RWPE2 (cell line): ENCODE measurements at regions not wholly inside any gene's neighbourhood (a gene's known extent, or its start where the extent isn't known, plus 50 kb on each side); places are given as distances from the start of the nearest gene placed in this dataset.
A peak's percentile ranks its signal among the peaks of the same experiment; 100 is the strongest.

ENCODE experiments used
- ATAC-seq: fragments of 200-7000 bp; cut with Tn5 transposase; 3 replicates; pipeline ENCODE4 v1.9.1; 2021; ENCODE audit warnings: low read depth
- DNase-seq: peaks from one replicate; pipeline ENCODE4 v3.0.0-alpha.2; 2020; ENCODE audit warnings: low spot score
- H3K27ac ChIP-seq: fragments of 450-650 bp; 2 replicates; pipeline ENCODE4 v1.5.1; 2017; ENCODE audit warnings: mild to moderate bottlenecking; ENCODE audit not compliant: poor library complexity, severe bottlenecking
- H3K27me3 ChIP-seq: fragments of 250-450 bp; sonication (Bioruptor Pico); 2 replicates; pipeline ENCODE4 v1.5.1; 2021; ENCODE audit warnings: mild to moderate bottlenecking, moderate library complexity; ENCODE audit not compliant: insufficient read depth, poor library complexity, severe bottlenecking
- H3K36me3 ChIP-seq: fragments of 250-450 bp; sonication (Bioruptor Pico); 2 replicates; pipeline ENCODE4 v1.5.1; 2020; ENCODE audit warnings: low read depth, mild to moderate bottlenecking, moderate library complexity
- H3K4me1 ChIP-seq: fragments of 250-450 bp; sonication (Bioruptor Pico); 2 replicates; pipeline ENCODE4 v1.5.1; 2021; ENCODE audit warnings: mild to moderate bottlenecking, moderate library complexity; ENCODE audit not compliant: insufficient read depth, poor library complexity, severe bottlenecking
- H3K4me3 ChIP-seq: fragments of 250-450 bp; sonication (Bioruptor Pico); 2 replicates; pipeline ENCODE4 v1.5.1; 2021; ENCODE audit warnings: mild to moderate bottlenecking, moderate library complexity; ENCODE audit not compliant: severe bottlenecking
- H3K9me3 ChIP-seq: fragments of 250-450 bp; sonication (Bioruptor Pico); 2 replicates; pipeline ENCODE4 v1.5.1; 2021; ENCODE audit warnings: mild to moderate bottlenecking, moderate library complexity; ENCODE audit not compliant: severe bottlenecking
- TF ChIP-seq, protein P1 (sequence below): fragments of 450-650 bp; IDR thresholded peaks from one replicate; pipeline ENCODE4 v1.5.1; 2017; ENCODE audit warnings: mild to moderate bottlenecking, moderate library complexity; ENCODE audit not compliant: poor library complexity, severe bottlenecking

DNA sequence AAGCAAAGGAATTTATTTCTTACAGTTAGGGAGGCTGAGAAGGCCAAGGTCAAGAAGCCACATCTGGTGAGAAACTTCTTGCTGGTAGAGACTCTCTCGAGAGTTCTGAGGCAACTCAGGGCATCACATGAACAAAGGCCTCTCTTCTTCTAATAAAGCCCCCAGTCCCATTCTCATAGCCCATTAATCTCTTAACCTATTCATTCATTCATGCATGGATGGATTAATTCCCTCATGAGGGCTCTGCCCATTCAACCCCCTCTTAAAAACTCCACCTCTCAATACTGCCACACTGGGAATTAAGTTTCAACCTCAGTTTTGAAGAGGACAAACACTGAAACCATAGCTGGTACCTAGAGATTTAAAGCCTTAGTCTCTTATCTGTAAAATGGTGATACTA lies 217.9 kb upstream of the SPTLC3 start:
- TF ChIP-seq, protein P1, sequence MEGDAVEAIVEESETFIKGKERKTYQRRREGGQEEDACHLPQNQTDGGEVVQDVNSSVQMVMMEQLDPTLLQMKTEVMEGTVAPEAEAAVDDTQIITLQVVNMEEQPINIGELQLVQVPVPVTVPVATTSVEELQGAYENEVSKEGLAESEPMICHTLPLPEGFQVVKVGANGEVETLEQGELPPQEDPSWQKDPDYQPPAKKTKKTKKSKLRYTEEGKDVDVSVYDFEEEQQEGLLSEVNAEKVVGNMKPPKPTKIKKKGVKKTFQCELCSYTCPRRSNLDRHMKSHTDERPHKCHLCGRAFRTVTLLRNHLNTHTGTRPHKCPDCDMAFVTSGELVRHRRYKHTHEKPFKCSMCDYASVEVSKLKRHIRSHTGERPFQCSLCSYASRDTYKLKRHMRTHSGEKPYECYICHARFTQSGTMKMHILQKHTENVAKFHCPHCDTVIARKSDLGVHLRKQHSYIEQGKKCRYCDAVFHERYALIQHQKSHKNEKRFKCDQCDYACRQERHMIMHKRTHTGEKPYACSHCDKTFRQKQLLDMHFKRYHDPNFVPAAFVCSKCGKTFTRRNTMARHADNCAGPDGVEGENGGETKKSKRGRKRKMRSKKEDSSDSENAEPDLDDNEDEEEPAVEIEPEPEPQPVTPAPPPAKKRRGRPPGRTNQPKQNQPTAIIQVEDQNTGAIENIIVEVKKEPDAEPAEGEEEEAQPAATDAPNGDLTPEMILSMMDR: no peak
- DNase-seq: no peak

DNA sequence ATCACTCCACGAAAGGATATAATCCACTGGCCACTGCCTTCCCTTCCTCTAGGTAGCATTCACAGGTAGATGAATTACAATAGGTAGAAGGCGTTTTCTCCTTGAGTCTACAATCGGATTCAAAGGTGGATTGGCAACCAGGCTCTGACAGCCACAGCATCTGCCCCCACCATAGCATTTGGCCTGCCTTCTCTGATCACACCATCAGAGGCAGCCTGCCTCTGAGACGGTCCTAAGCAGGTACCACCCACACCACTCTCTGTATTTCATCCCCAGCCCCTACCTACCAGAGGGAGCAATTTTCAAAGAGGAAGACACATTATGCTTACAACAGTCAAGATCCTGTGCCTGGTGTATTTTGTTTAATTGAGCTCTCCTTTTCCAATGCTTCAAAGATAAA lies 210.5 kb upstream of the SPTLC3 start:
- Histone ChIP-seq H3K4me1 (no peaks in the 10 kb centered on the region), H3K27me3 (no peaks in the 10 kb centered on the region), H3K4me3 (no peak overlapping the region), H3K9me3 (no peaks in the 10 kb centered on the region), H3K36me3 (no peaks in the 10 kb centered on the region), H3K27ac (no peak overlapping the region)
- DNase-seq (no peak), ATAC-seq (peak; percentile 33; the same call in 2 of the 3 replicates)
- TF ChIP-seq, protein P1: no peak

More for the DNA sequence above, 217.9 kb upstream of the SPTLC3 start:
- no peak overlapping the region for H3K27ac ChIP-seq
- no peak for ATAC-seq
- no peaks in the 10 kb centered on the region for H3K27me3 ChIP-seq
- no peak overlapping the region for H3K4me3 ChIP-seq
- H3K9me3 ChIP-seq: no peaks in the 10 kb centered on the region
- no peaks in the 10 kb centered on the region for H3K4me1 ChIP-seq
- H3K36me3 ChIP-seq: no peaks in the 10 kb centered on the region

DNA sequence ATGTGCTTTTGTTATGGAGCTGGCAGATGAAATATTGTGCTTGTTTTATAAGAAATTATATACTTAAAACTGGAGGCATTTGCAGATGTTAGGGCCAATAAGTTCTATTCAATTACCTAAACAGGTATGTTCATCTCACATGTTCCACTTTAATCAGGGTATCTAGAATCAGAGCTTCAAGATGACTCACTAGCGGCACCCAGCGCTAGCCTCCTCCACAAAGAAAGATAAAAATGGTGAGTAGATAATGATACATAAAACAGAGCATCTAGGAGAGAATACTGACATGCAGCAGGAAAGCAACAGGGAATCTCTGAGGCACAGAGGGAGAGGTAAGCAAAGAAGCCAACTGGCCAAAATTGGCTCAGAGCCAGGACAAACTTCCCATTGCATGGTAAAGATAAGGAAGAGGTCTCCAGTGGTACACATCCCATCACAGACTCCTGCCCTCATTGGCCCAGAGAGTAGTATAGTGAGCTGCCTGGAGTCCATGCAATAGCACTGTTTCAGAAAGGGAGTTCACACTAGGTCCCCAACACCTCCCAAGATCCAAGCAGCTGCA lies 200.7 kb upstream of the SPTLC3 start:
- Histone ChIP-seq H3K27ac (no peak overlapping the region), H3K9me3 (no peaks in the 10 kb centered on the region), H3K4me1 (no peaks in the 10 kb centered on the region), H3K4me3 (no peak overlapping the region), H3K27me3 (no peaks in the 10 kb centered on the region), H3K36me3 (no peaks in the 10 kb centered on the region)
- ATAC-seq: no peak
- DNase-seq: no peak
- TF ChIP-seq, protein P1: no peak

DNA sequence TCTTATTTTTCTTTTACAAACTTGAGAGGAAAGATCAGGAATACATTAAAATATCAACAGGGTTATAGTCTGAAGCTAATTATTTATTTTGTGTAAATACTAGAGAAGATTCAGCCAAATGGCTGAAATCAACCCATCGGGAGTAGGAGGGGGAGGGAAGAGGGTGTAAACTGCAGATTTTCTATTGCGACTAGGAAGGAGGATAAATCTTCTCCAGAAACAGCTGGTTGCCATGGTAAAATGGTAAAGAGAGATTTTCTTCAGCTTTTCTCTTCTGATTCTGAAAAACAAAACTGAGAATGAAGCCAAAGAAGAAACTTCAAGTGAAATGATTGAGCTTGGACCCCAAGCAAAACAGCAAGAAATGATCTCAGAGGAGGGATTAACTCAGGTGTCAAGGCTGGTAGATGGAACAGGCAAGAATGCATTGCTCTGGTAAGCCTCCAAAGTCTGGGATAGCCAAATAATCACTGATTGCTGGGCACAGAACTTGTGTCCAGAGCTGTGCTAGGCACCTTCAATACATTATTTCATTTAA lies 193.5 kb upstream of the SPTLC3 start:
- no peak for DNase-seq
- H3K4me1 ChIP-seq: no peaks in the 10 kb centered on the region
- no peaks in the 10 kb centered on the region for H3K36me3 ChIP-seq
- H3K4me3 ChIP-seq: no peak overlapping the region
- no peaks in the 10 kb centered on the region for H3K27me3 ChIP-seq
- no peaks in the 10 kb centered on the region for H3K9me3 ChIP-seq
- ATAC-seq: no peak
- H3K27ac ChIP-seq: no peak overlapping the region
- TF ChIP-seq, protein P1: no peak

DNA sequence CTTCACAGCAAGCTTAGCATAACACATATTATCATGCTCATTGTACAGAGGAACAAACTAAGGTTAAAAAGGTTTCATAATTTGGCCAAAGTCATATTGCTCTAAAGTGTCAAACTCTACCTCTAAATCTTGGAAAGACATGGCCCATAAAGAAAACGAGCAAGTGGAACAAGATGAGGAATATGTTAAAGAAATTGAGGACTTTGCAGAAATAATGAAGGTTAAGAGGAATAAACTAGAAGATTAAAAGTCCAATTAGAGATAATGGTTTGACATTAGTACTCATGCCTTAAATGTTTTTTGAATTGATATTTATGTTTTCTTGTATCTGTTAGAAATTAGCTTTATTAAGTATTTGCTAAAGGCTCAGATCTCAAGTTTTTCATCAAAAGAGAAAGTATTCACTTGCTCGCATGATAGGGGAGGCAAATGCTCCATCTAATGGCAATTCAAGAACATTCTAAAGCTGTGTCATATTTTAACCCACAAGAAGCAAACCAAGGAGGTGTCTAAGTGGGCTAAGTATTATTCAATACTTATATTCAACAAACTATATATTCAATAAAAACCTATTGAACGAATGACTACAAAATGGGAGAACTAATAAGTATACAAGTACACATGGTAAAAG lies 192.9 kb upstream of the SPTLC3 start:
- Histone ChIP-seq H3K4me1 (no peaks in the 10 kb centered on the region), H3K9me3 (no peaks in the 10 kb centered on the region), H3K4me3 (no peak overlapping the region), H3K27ac (no peak overlapping the region), H3K36me3 (no peaks in the 10 kb centered on the region), H3K27me3 (no peaks in the 10 kb centered on the region)
- no peak for DNase-seq
- no peak for ATAC-seq
- TF ChIP-seq, protein P1: no peak
